Astrocyte (in vitro differentiated cells and primary cell): ENCODE measurements at regions not wholly inside any gene's neighbourhood (a gene's known extent, or its start where the extent isn't known, plus 50 kb on each side); places are given as distances from the start of the nearest gene placed in this dataset.

ENCODE experiments used
- DNase-seq: peaks from one replicate; pipeline ENCODE4 v3.0.0-alpha.2; 2010; ENCODE audit warnings: low read depth
- FAIRE-seq: peaks from 2 replicates; lab custom pipeline; 2011; peaks lifted over from hg19 to GRCh38; lab: Jason Lieb, UNC
- H2AFZ ChIP-seq: 2 replicates; pipeline ENCODE4 v1.6.0; 2012; ENCODE audit warnings: low read depth, low read length, inconsistent platforms
- H3K27ac ChIP-seq: 2 replicates; pipeline ENCODE4 v1.5.1; 2011; ENCODE audit warnings: low read depth, low read length, inconsistent platforms
- H3K27me3 ChIP-seq: 2 replicates; pipeline ENCODE4 v1.6.0; 2011; ENCODE audit warnings: low read length, inconsistent platforms; ENCODE audit not compliant: insufficient read depth
- H3K36me3 ChIP-seq: 2 replicates; pipeline ENCODE4 v1.5.1; 2011; ENCODE audit warnings: low read length, inconsistent platforms; ENCODE audit not compliant: insufficient read depth
- H3K4me1 ChIP-seq: 2 replicates; pipeline ENCODE4 v1.5.1; 2011; ENCODE audit warnings: low read length, inconsistent platforms; ENCODE audit not compliant: insufficient read depth
- H3K4me2 ChIP-seq: 2 replicates; pipeline ENCODE4 v1.6.0; 2012; ENCODE audit warnings: low read length, inconsistent platforms
- H3K4me3 ChIP-seq: 2 replicates; pipeline ENCODE4 v1.5.1; 2011; ENCODE audit warnings: low read depth, mild to moderate bottlenecking, low read length, inconsistent platforms; ENCODE audit not compliant: insufficient read depth
- H3K79me2 ChIP-seq: 2 replicates; pipeline ENCODE4 v1.6.0; 2012; ENCODE audit warnings: mild to moderate bottlenecking, low read length, inconsistent platforms; ENCODE audit not compliant: insufficient read depth
- H3K9ac ChIP-seq: 2 replicates; pipeline ENCODE4 v1.6.0; 2012; ENCODE audit warnings: mild to moderate bottlenecking, low read length, inconsistent platforms
- H3K9me3 ChIP-seq: 2 replicates; pipeline ENCODE4 v1.5.1; 2012; ENCODE audit warnings: low read depth, mild to moderate bottlenecking, low read length, inconsistent platforms; ENCODE audit not compliant: insufficient read depth
- H4K20me1 ChIP-seq: 2 replicates; pipeline ENCODE4 v1.6.0; 2012; ENCODE audit warnings: low read length, inconsistent platforms; ENCODE audit not compliant: insufficient read depth
- H3K27ac Mint-ChIP-seq: one replicate; pipeline ENCODE4 v1.8.0; 2021; ENCODE audit warnings: mild to moderate bottlenecking, mixed read lengths; ENCODE audit not compliant: unreplicated experiment
- H3K27me3 Mint-ChIP-seq: one replicate; pipeline ENCODE4 v1.8.0; 2021; ENCODE audit warnings: low read depth, mixed read lengths; ENCODE audit not compliant: unreplicated experiment
- H3K36me3 Mint-ChIP-seq: one replicate; pipeline ENCODE4 v1.8.0; 2021; ENCODE audit warnings: low read depth, mixed read lengths; ENCODE audit not compliant: unreplicated experiment
- H3K4me1 Mint-ChIP-seq: one replicate; pipeline ENCODE4 v1.8.0; 2021; ENCODE audit warnings: low read depth, mixed read lengths; ENCODE audit not compliant: unreplicated experiment
- H3K4me3 Mint-ChIP-seq: one replicate; pipeline ENCODE4 v1.8.0; 2021; ENCODE audit warnings: mild to moderate bottlenecking, moderate library complexity, mixed read lengths; ENCODE audit not compliant: unreplicated experiment
- H3K9me3 Mint-ChIP-seq: one replicate; pipeline ENCODE4 v1.8.0; 2021; ENCODE audit warnings: mild to moderate bottlenecking, mixed read lengths; ENCODE audit not compliant: unreplicated experiment
- CTCF ChIP-seq: IDR thresholded peaks from 2 replicates; pipeline ENCODE4 v1.5.1; 2011; ENCODE audit warnings: low read depth, mild to moderate bottlenecking, inconsistent platforms, low read length, moderate library complexity; ENCODE audit not compliant: insufficient read depth
- EZH2 ChIP-seq: IDR thresholded peaks from 2 replicates; pipeline ENCODE4 v1.6.1; 2012; ENCODE audit warnings: mild to moderate bottlenecking, low read length, inconsistent platforms; ENCODE audit not compliant: insufficient read depth

DNA sequence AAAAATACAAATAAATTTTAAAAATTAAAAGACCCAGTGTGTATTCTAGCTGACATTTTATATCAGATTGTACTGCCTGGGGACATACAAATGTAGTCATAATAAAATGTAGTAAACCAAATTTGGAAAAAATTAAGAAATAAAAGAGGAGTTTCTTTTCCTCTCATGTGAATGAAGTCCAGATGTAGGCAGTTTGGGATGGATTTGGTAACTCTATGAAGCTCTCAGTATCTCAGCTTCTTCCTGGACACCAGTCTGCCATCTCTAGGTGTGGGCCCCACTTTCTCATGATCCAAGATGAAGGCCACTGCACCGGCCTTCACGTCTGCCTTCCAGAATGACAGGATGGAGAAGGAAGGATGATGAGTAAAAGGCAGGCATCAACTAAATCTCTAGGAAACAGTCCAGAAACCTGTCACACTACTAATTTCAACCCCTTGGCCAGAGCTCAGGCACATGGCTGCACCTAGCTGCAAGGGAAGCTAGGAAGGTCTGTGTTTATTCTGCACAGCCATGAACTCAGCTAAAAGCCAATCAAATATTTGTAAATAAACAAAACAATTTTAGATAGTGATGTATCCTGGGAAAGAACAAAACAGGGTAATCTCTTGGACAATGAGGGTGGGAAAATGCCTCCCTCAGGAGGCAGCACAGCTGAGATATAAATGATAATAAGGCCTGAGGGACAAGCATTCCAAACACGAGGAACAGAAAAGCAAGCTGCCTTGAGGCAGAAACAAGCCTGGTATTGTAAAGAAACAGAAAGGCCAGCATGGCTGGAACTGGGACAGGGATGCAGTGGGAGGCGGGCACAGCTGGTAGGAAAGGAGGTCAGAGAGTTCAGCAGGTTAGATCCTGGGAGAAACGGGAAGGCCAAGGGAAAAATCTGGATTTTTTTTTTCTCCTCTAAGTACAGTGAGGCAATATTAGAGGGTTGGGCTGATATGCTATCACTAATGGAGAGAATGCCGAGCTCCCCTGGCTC lies 88.5 kb upstream of the PTPN1 start:
- peaks cover 23% of the 10 kb centered on the region for H3K27me3 Mint-ChIP-seq
- no peak for FAIRE-seq
- peak overlapping the region; percentile 40 for H3K4me3 Mint-ChIP-seq

DNA sequence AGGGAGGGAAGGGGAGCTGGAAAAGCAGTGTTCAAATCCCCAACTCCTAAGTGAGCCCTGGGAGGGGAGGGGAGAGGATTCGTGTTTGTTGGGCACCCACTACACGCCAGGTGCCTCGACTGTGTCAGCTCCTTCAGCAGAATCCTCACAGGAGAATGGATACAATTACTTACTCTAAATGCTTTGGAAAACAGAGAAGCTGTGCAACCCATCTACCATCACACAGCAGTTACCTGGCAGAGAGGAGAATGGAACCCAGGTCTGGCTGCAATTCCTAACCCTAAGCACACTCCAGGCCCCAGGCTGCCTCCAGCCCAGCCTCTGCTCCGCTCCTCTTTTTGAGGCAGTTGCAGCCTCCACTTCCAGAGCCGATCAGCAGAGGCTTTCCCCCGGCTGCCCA lies 86.4 kb upstream of the PTPN1 start:
- H3K4me1 Mint-ChIP-seq, result peaks cover 8% of the 10 kb centered on the region
- TF ChIP-seq EZH2 (no peak), CTCF (no peak)
- Histone ChIP-seq H3K4me1 (peaks cover 16% of the 10 kb centered on the region), H3K27me3 (no peaks in the 10 kb centered on the region), H3K79me2 (no peaks in the 10 kb centered on the region), H3K27ac (peak overlapping the region; percentile 36), H2AFZ (no peak overlapping the region), H3K9ac (peak overlapping the region; percentile 46), H4K20me1 (no peaks in the 10 kb centered on the region), H3K4me2 (peak overlapping the region; percentile 46), H3K9me3 (peaks cover 6% of the 10 kb centered on the region), H3K4me3 (no peak overlapping the region), H3K36me3 (no peaks in the 10 kb centered on the region)
- FAIRE-seq (no peak), DNase-seq (no peak)
- peaks cover 2% of the 10 kb centered on the region for H3K36me3 Mint-ChIP-seq
- no peak overlapping the region for H3K27ac Mint-ChIP-seq
- H3K9me3 Mint-ChIP-seq, result peaks cover 9% of the 10 kb centered on the region
- H3K27me3 Mint-ChIP-seq, result peaks cover 12% of the 10 kb centered on the region
- H3K4me3 Mint-ChIP-seq, result no peak overlapping the region

More for the DNA sequence above, 88.5 kb upstream of the PTPN1 start:
- H3K9me3 ChIP-seq, result peaks cover 6% of the 10 kb centered on the region
- H3K4me1 ChIP-seq, result peaks cover 8% of the 10 kb centered on the region
- Mint-ChIP-seq H3K4me1 (peaks cover 3% of the 10 kb centered on the region), H3K9me3 (peaks cover 13% of the 10 kb centered on the region), H3K36me3 (peaks cover 2% of the 10 kb centered on the region), H3K27ac (no peak overlapping the region)
- H4K20me1 ChIP-seq, result no peaks in the 10 kb centered on the region
- H3K79me2 ChIP-seq, result no peaks in the 10 kb centered on the region
- H3K4me2 ChIP-seq, result no peak overlapping the region
- H3K27ac ChIP-seq, result no peak overlapping the region
- no peaks in the 10 kb centered on the region for H3K27me3 ChIP-seq
- H3K4me3 ChIP-seq, result no peak overlapping the region
- no peaks in the 10 kb centered on the region for H3K36me3 ChIP-seq
- H2AFZ ChIP-seq, result no peak overlapping the region
- TF ChIP-seq EZH2 (no peak), CTCF (no peak)
- no peak for DNase-seq
- no peak overlapping the region for H3K9ac ChIP-seq

DNA sequence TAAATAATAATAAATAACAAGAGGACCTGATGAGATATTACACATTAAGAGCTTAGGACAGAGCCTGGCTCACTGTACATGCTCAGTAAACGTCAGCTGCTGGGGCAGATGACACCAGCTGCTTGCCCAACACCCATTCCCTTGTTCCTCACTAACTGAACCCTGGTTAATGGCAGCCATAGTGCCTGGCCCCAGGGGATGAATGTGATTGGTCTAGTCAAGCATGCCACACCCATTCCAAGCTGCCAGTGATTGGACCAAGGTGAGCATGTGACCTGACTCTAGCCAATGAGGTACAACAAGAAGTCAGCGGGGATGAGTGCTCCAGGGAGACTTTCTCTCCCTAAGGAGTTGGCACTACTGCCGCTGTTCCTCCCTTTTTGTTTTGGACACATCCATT lies 85.1 kb upstream of the PTPN1 start:
- TF ChIP-seq EZH2 (no peak), CTCF (no peak)
- Histone ChIP-seq H3K27me3 (no peaks in the 10 kb centered on the region), H3K27ac (no peak overlapping the region), H3K4me1 (peaks cover 16% of the 10 kb centered on the region), H4K20me1 (no peaks in the 10 kb centered on the region), H3K79me2 (no peaks in the 10 kb centered on the region), H3K4me3 (no peak overlapping the region), H3K9me3 (no peaks in the 10 kb centered on the region), H2AFZ (no peak overlapping the region), H3K4me2 (no peak overlapping the region), H3K36me3 (no peaks in the 10 kb centered on the region), H3K9ac (no peak overlapping the region)
- no peak for DNase-seq
- H3K27ac Mint-ChIP-seq, result no peak overlapping the region
- no peaks in the 10 kb centered on the region for H3K36me3 Mint-ChIP-seq
- H3K4me3 Mint-ChIP-seq, result no peak overlapping the region
- FAIRE-seq, result no peak
- H3K4me1 Mint-ChIP-seq, result peaks cover 8% of the 10 kb centered on the region
- peaks cover 2% of the 10 kb centered on the region for H3K27me3 Mint-ChIP-seq
- H3K9me3 Mint-ChIP-seq, result peaks cover 2% of the 10 kb centered on the region
